GM18502 (cell line): ENCODE measurements at regions not wholly inside any gene's neighbourhood (a gene's known extent, or its start where the extent isn't known, plus 50 kb on each side); places are given as distances from the start of the nearest gene placed in this dataset.

Experiments
- ATAC-seq: cut with Tn5 transposase; IDR thresholded peaks from one replicate; pipeline ENCODE4 v1.9.1; 2021; ENCODE audit warnings: mild to moderate bottlenecking; ENCODE audit not compliant: unreplicated experiment, poor library complexity

GRCh38 chr10:78871796-78872195 is 197.0 kb upstream of the ZMIZ1 start:
- no peak for ATAC-seq

GRCh38 chr10:78873413-78873812 is 195.4 kb upstream of the ZMIZ1 start:
- no peak for ATAC-seq

GRCh38 chr10:78875331-78875877 is 193.4 kb upstream of the ZMIZ1 start:
- no peak for ATAC-seq

GRCh38 chr10:78875932-78876331 is 192.8 kb upstream of the ZMIZ1 start:
- no peak for ATAC-seq

- no peak for ATAC-seq
These were observed 192.3 kb upstream of the ZMIZ1 start for GRCh38 chr10:78876449-78876848.

GRCh38 chr10:78879621-78880020 is 189.1 kb upstream of the ZMIZ1 start:
- ATAC-seq: no peak

- no peak for ATAC-seq
These were observed 182.6 kb upstream of the ZMIZ1 start for GRCh38 chr10:78886129-78886528.

- ATAC-seq: no peak
These were observed 179.2 kb upstream of the ZMIZ1 start for GRCh38 chr10:78889536-78890063.

GRCh38 chr10:78890506-78890905 is 178.3 kb upstream of the ZMIZ1 start:
- no peak for ATAC-seq

- no peak for ATAC-seq
These were observed 177.0 kb upstream of the ZMIZ1 start for GRCh38 chr10:78891741-78892140.

GRCh38 chr10:78892338-78893176 is 176.2 kb upstream of the ZMIZ1 start:
- ATAC-seq: no peak

GRCh38 chr10:78893217-78893616 is 175.5 kb upstream of the ZMIZ1 start:
- ATAC-seq: no peak

- no peak for ATAC-seq
These were observed 174.5 kb upstream of the ZMIZ1 start for GRCh38 chr10:78894089-78894840.

- ATAC-seq: no peak
These were observed 173.9 kb upstream of the ZMIZ1 start for GRCh38 chr10:78894841-78895195.

- no peak for ATAC-seq
These were observed 173.3 kb upstream of the ZMIZ1 start for GRCh38 chr10:78895469-78895868.

GRCh38 chr10:78896159-78896928 is 172.4 kb upstream of the ZMIZ1 start:
- ATAC-seq: no peak

- ATAC-seq: no peak
These were observed 170.2 kb upstream of the ZMIZ1 start for GRCh38 chr10:78898341-78899097.

GRCh38 chr10:78899098-78899754 is 169.5 kb upstream of the ZMIZ1 start:
- ATAC-seq: no peak

- ATAC-seq: no peak
These were observed 168.6 kb upstream of the ZMIZ1 start for GRCh38 chr10:78899996-78900714.
